GM23338 (cell line): ENCODE measurements at regions not wholly inside any gene's neighbourhood (a gene's known extent, or its start where the extent isn't known, plus 50 kb on each side); places are given as distances from the start of the nearest gene placed in this dataset.

Experiments used
- ATAC-seq: fragments of 200-7000 bp; cut with Tn5 transposase; 3 replicates; pipeline ENCODE4 v1.9.1; 2020
- DNase-seq: peaks from one replicate; pipeline ENCODE4 v3.0.0-alpha.2; 2015; ENCODE audit warnings: low spot score
- H2AFZ ChIP-seq: fragments of 200-600 bp; sonication (generic); 2 replicates; pipeline ENCODE4 v1.8.0; 2016; ENCODE audit warnings: antibody characterized with exemption, mild to moderate bottlenecking, moderate library complexity
- H3F3A ChIP-seq: fragments of 200-600 bp; sonication (generic); replicated peaks from 2 replicates; pipeline ENCODE4 v1.8.0; 2017; ENCODE audit warnings: antibody characterized with exemption, mixed run types, low read depth
- H3K27ac ChIP-seq: fragments of 200-600 bp; sonication (generic); 2 replicates; pipeline ENCODE4 v1.6.1; 2016; ENCODE audit warnings: low read depth
- H3K27me3 ChIP-seq: fragments of 200-600 bp; sonication (generic); 2 replicates; pipeline ENCODE4 v1.8.0; 2016; ENCODE audit warnings: mild to moderate bottlenecking, mixed run types, moderate library complexity; ENCODE audit not compliant: insufficient read depth
- H3K36me3 ChIP-seq: fragments of 200-600 bp; sonication (generic); 2 replicates; pipeline ENCODE4 v1.8.0; 2016; ENCODE audit warnings: mild to moderate bottlenecking; ENCODE audit not compliant: insufficient read depth
- H3K4me1 ChIP-seq: fragments of 200-600 bp; sonication (generic); 2 replicates; pipeline ENCODE4 v1.8.0; 2016; ENCODE audit warnings: mild to moderate bottlenecking, moderate library complexity; ENCODE audit not compliant: insufficient read depth
- H3K4me2 ChIP-seq: fragments of 200-600 bp; sonication (generic); 2 replicates; pipeline ENCODE4 v1.7.1; 2017; ENCODE audit warnings: mixed run types
- H3K4me3 ChIP-seq: fragments of 200-600 bp; sonication (generic); 2 replicates; pipeline ENCODE4 v1.6.1; 2016; ENCODE audit warnings: mixed run types
- H3K79me2 ChIP-seq: fragments of 200-600 bp; sonication (generic); replicated peaks from 2 replicates; pipeline ENCODE4 v1.8.0; 2017; ENCODE audit warnings: mild to moderate bottlenecking; ENCODE audit not compliant: insufficient read depth
- H3K9me2 ChIP-seq: fragments of 200-600 bp; sonication (generic); 2 replicates; pipeline ENCODE4 v1.8.0; 2017; ENCODE audit not compliant: insufficient read depth
- H4K20me1 ChIP-seq: fragments of 200-600 bp; sonication (generic); replicated peaks from 2 replicates; pipeline ENCODE4 v1.8.0; 2017; ENCODE audit warnings: mild to moderate bottlenecking; ENCODE audit not compliant: insufficient read depth
- H3K27ac Mint-ChIP-seq: 2 replicates; pipeline ENCODE4 v1.8.0; 2020; ENCODE audit warnings: inconsistent platforms, mild to moderate bottlenecking, moderate library complexity, mixed read lengths
- H3K27me3 Mint-ChIP-seq: 3 replicates; pipeline ENCODE4 v1.8.0; 2022; ENCODE audit warnings: low read depth, mild to moderate bottlenecking, moderate library complexity, mixed read lengths, inconsistent platforms; ENCODE audit not compliant: insufficient read depth, poor library complexity
- H3K36me3 Mint-ChIP-seq: 3 replicates; pipeline ENCODE4 v1.8.0; 2021; ENCODE audit warnings: low read depth, mild to moderate bottlenecking, inconsistent platforms, moderate library complexity, mixed read lengths
- H3K4me1 Mint-ChIP-seq: 3 replicates; pipeline ENCODE4 v1.8.0; 2020; ENCODE audit warnings: mild to moderate bottlenecking, inconsistent platforms, mixed read lengths
- H3K4me3 Mint-ChIP-seq: 3 replicates; pipeline ENCODE4 v1.8.0; 2021; ENCODE audit warnings: moderate library complexity, mild to moderate bottlenecking, inconsistent platforms, mixed read lengths
- H3K9me3 Mint-ChIP-seq: 3 replicates; pipeline ENCODE4 v1.8.0; 2020; ENCODE audit warnings: moderate library complexity, mild to moderate bottlenecking, inconsistent platforms, mixed read lengths
- CREB1 ChIP-seq: fragments of 250-450 bp; sonication (Bioruptor Pico); IDR thresholded peaks from 2 replicates; pipeline ENCODE4 v1.5.0; 2020; ENCODE audit warnings: low read depth, mild to moderate bottlenecking, moderate library complexity
- CTCF ChIP-seq, 2 experiments: fragments of 200-600 bp in 1 of 2; sonication (generic) in 1 of 2; conservative IDR thresholded peaks; 2 replicates each; pipeline versions ENCODE4 v1.5.1 to v1.6.1; 2016 to 2017; ENCODE audit warnings: antibody characterized with exemption in 2 of 2, low read depth in 2 of 2, mild to moderate bottlenecking in 2 of 2, moderate library complexity in 1 of 2
- ETS1 ChIP-seq: IDR thresholded peaks from 2 replicates; pipeline ENCODE4 v1.6.1; 2016; ENCODE audit warnings: antibody characterized with exemption
- EZH2 ChIP-seq: fragments of 200-600 bp; sonication (generic); IDR thresholded peaks from one replicate; pipeline ENCODE4 v1.8.0; 2017; ENCODE audit warnings: antibody characterized with exemption, mild to moderate bottlenecking, low read depth; ENCODE audit not compliant: unreplicated experiment
- EZH2phosphoT487 ChIP-seq: fragments of 200-600 bp; sonication (generic); IDR thresholded peaks from one replicate; pipeline ENCODE4 v1.8.1; 2018; ENCODE audit warnings: antibody characterized with exemption; ENCODE audit not compliant: unreplicated experiment
- JUNB ChIP-seq: IDR thresholded peaks from one replicate; pipeline ENCODE4 v1.6.1; 2016; ENCODE audit warnings: antibody characterized with exemption; ENCODE audit not compliant: unreplicated experiment
- NANOG ChIP-seq: IDR thresholded peaks from 2 replicates; pipeline ENCODE4 v1.6.1; 2016; ENCODE audit warnings: antibody characterized with exemption, borderline replicate concordance
- POLR2AphosphoS5 ChIP-seq: IDR thresholded peaks from 2 replicates; pipeline ENCODE4 v1.6.1; 2016; ENCODE audit warnings: antibody characterized with exemption, low read depth
- STAT1 ChIP-seq: IDR thresholded peaks from one replicate; pipeline ENCODE4 v1.6.1; 2016; ENCODE audit warnings: antibody characterized with exemption; ENCODE audit not compliant: unreplicated experiment
- ZNF114 ChIP-seq: fragments of 250-450 bp; sonication (Bioruptor Pico); IDR thresholded peaks from 2 replicates; pipeline ENCODE4 v1.5.0; 2020; ENCODE audit warnings: mild to moderate bottlenecking, moderate library complexity
- ZNF331 ChIP-seq: fragments of 250-450 bp; sonication (Bioruptor Pico); IDR thresholded peaks from 2 replicates; pipeline ENCODE4 v1.5.0; 2020; ENCODE audit warnings: low read depth, mild to moderate bottlenecking, moderate library complexity
- TF ChIP-seq, protein P1 (sequence below): IDR thresholded peaks from one replicate; pipeline ENCODE4 v1.6.1; 2018; ENCODE audit warnings: antibody characterized with exemption; ENCODE audit not compliant: unreplicated experiment
- TF ChIP-seq, protein P2 (sequence below): fragments of 250-450 bp; sonication (Bioruptor Pico); IDR thresholded peaks from 2 replicates; pipeline ENCODE4 v1.5.0; 2020; ENCODE audit warnings: mild to moderate bottlenecking, moderate library complexity

GRCh38 chr2:164427111-164427510 is 194.2 kb downstream of the GRB14 start:
- TF ChIP-seq POLR2AphosphoS5 (no peak), CREB1 (CRISPR knock-in tag) (no peak), NANOG (no peak), STAT1 (no peak), EZH2 (no peak), JUNB (no peak), ZNF331 (no peak), ZNF114 (CRISPR knock-in tag) (no peak), EZH2phosphoT487 (no peak), CTCF (conservative IDR thresholded peaks at IDR 0.05; ENCODE audit: low read depth in 2 of 2) (no peak), ETS1 (no peak)
- TF ChIP-seq, protein P1, sequence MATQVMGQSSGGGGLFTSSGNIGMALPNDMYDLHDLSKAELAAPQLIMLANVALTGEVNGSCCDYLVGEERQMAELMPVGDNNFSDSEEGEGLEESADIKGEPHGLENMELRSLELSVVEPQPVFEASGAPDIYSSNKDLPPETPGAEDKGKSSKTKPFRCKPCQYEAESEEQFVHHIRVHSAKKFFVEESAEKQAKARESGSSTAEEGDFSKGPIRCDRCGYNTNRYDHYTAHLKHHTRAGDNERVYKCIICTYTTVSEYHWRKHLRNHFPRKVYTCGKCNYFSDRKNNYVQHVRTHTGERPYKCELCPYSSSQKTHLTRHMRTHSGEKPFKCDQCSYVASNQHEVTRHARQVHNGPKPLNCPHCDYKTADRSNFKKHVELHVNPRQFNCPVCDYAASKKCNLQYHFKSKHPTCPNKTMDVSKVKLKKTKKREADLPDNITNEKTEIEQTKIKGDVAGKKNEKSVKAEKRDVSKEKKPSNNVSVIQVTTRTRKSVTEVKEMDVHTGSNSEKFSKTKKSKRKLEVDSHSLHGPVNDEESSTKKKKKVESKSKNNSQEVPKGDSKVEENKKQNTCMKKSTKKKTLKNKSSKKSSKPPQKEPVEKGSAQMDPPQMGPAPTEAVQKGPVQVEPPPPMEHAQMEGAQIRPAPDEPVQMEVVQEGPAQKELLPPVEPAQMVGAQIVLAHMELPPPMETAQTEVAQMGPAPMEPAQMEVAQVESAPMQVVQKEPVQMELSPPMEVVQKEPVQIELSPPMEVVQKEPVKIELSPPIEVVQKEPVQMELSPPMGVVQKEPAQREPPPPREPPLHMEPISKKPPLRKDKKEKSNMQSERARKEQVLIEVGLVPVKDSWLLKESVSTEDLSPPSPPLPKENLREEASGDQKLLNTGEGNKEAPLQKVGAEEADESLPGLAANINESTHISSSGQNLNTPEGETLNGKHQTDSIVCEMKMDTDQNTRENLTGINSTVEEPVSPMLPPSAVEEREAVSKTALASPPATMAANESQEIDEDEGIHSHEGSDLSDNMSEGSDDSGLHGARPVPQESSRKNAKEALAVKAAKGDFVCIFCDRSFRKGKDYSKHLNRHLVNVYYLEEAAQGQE, result no peak
- TF ChIP-seq, protein P2, sequence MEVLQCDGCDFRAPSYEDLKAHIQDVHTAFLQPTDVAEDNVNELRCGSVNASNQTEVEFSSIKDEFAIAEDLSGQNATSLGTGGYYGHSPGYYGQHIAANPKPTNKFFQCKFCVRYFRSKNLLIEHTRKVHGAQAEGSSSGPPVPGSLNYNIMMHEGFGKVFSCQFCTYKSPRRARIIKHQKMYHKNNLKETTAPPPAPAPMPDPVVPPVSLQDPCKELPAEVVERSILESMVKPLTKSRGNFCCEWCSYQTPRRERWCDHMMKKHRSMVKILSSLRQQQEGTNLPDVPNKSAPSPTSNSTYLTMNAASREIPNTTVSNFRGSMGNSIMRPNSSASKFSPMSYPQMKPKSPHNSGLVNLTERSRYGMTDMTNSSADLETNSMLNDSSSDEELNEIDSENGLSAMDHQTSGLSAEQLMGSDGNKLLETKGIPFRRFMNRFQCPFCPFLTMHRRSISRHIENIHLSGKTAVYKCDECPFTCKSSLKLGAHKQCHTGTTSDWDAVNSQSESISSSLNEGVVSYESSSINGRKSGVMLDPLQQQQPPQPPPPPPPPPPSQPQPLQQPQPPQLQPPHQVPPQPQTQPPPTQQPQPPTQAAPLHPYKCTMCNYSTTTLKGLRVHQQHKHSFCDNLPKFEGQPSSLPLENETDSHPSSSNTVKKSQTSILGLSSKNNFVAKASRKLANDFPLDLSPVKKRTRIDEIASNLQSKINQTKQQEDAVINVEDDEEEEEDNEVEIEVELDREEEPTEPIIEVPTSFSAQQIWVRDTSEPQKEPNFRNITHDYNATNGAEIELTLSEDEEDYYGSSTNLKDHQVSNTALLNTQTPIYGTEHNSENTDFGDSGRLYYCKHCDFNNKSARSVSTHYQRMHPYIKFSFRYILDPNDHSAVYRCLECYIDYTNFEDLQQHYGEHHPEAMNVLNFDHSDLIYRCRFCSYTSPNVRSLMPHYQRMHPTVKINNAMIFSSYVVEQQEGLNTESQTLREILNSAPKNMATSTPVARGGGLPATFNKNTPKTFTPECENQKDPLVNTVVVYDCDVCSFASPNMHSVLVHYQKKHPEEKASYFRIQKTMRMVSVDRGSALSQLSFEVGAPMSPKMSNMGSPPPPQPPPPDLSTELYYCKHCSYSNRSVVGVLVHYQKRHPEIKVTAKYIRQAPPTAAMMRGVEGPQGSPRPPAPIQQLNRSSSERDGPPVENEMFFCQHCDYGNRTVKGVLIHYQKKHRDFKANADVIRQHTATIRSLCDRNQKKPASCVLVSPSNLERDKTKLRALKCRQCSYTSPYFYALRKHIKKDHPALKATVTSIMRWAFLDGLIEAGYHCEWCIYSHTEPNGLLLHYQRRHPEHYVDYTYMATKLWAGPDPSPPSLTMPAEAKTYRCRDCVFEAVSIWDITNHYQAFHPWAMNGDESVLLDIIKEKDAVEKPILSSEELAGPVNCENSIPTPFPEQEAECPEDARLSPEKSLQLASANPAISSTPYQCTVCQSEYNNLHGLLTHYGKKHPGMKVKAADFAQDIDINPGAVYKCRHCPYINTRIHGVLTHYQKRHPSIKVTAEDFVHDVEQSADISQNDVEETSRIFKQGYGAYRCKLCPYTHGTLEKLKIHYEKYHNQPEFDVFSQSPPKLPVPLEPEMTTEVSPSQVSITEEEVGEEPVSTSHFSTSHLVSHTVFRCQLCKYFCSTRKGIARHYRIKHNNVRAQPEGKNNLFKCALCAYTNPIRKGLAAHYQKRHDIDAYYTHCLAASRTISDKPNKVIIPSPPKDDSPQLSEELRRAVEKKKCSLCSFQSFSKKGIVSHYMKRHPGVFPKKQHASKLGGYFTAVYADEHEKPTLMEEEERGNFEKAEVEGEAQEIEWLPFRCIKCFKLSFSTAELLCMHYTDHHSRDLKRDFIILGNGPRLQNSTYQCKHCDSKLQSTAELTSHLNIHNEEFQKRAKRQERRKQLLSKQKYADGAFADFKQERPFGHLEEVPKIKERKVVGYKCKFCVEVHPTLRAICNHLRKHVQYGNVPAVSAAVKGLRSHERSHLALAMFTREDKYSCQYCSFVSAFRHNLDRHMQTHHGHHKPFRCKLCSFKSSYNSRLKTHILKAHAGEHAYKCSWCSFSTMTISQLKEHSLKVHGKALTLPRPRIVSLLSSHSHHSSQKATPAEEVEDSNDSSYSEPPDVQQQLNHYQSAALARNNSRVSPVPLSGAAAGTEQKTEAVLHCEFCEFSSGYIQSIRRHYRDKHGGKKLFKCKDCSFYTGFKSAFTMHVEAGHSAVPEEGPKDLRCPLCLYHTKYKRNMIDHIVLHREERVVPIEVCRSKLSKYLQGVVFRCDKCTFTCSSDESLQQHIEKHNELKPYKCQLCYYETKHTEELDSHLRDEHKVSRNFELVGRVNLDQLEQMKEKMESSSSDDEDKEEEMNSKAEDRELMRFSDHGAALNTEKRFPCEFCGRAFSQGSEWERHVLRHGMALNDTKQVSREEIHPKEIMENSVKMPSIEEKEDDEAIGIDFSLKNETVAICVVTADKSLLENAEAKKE (CRISPR knock-in tag), result no peak
- Mint-ChIP-seq H3K9me3 (no peaks in the 10 kb centered on the region), H3K27ac (no peak overlapping the region), H3K4me1 (peaks cover 8% of the 10 kb centered on the region), H3K27me3 (no peaks in the 10 kb centered on the region), H3K4me3 (no peak overlapping the region), H3K36me3 (no peaks in the 10 kb centered on the region)
- no peak overlapping the region for H3K27ac ChIP-seq
- no peak overlapping the region for H3K4me2 ChIP-seq
- peaks cover 9% of the 10 kb centered on the region for H3K4me1 ChIP-seq
- no peak overlapping the region for H3K4me3 ChIP-seq
- H3K9me2 ChIP-seq, result no peaks in the 10 kb centered on the region
- no peaks in the 10 kb centered on the region for H3K27me3 ChIP-seq
- H2AFZ ChIP-seq, result peak overlapping the region; percentile 40; the same call in 1 of the 2 replicates
- H3K36me3 ChIP-seq, result no peaks in the 10 kb centered on the region
- H3K79me2 ChIP-seq, result no peaks in the 10 kb centered on the region
- H3F3A ChIP-seq, result no peaks in the 10 kb centered on the region
- DNase-seq, result no peak
- no peak for ATAC-seq
- H4K20me1 ChIP-seq, result no peaks in the 10 kb centered on the region
